Hepatic stellate cell (primary cell): ENCODE measurements at regions not wholly inside any gene's neighbourhood (a gene's known extent, or its start where the extent isn't known, plus 50 kb on each side); places are given as distances from the start of the nearest gene placed in this dataset.
"Not testable (repeated sequence)": the region's sequence is repeated elsewhere in the genome, so short reads cannot be mapped to it uniquely, and the experiment has no call there.

Source experiments
- DNase-seq: peaks from one replicate; pipeline ENCODE4 v3.0.0; 2011; ENCODE audit warnings: low spot score

DNA sequence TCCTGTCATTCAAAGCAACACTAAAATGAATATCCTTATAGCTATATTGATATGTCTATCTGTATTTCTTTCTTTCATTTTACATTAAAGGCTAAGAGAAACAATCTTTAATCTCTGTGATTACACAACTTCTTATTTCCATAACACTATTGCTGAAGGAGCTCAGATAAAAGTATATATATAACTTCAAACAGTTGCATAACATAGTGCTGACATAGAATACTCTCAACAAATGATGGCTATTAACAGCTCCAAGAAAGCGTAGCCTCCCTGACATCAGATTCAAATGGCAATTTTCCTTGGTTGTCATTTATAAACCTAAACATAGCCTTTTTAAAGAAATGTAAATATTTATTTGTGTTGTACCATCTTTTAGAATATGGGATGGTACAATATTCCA lies 116.6 kb upstream of the PTPRG start:
- DNase-seq, result no peak

DNA sequence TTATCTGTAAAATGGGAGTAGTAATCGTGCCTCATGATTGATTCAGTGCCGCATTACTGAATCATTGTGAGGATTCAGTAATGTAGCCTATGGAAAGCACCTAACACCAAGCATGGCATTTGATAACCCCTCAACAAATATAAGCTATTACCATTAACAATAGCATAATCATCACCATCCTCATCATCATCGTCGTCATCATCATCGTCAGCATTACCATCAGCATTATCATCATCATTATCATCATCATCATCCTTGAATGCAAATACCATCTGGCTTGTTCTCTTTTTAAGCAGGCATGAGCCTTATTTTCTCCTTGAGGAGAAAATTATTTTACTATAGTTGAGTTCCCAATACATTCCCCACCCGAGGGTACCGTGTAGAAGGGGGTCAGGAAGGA lies 115.4 kb upstream of the PTPRG start:
- DNase-seq, result no peak

DNA sequence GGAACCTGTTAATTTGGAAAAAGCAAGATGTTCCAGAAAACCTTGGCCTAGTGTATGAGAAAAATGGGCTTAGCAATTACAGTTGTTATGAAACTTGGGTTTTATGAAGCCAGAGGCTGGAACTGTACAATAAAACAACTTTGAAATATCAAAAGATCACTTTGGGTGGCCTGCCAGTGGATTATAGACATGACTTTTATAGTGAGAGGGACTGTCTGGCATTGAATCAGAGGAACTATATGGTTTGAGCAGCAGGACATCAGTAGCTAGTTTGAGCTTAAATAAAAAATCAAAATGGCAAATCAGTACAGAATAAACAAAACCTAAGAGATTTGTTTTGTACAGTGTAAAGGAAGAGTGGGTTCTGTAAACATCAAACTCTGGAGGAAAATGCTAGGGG lies 115.0 kb upstream of the PTPRG start:
- no peak for DNase-seq

DNA sequence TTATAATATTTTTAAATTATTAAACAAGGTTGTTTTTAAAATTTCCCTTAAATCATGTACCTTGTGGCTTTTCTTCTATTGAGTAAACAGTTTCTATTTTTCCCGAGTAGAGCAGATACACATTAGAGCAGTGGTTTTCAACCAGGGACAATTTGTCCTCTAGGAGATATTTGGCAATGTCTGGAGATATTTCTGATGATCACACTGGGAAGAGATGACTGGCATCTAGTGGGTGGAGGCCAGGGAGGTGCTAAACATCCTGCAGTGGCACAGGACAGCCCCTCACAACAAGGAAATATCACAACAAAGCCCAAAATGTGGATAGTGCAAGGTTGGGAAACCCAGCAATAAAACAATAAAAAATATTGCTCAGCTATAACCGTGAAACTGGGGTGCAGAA lies 113.0 kb upstream of the PTPRG start:
- DNase-seq, result no peak

DNA sequence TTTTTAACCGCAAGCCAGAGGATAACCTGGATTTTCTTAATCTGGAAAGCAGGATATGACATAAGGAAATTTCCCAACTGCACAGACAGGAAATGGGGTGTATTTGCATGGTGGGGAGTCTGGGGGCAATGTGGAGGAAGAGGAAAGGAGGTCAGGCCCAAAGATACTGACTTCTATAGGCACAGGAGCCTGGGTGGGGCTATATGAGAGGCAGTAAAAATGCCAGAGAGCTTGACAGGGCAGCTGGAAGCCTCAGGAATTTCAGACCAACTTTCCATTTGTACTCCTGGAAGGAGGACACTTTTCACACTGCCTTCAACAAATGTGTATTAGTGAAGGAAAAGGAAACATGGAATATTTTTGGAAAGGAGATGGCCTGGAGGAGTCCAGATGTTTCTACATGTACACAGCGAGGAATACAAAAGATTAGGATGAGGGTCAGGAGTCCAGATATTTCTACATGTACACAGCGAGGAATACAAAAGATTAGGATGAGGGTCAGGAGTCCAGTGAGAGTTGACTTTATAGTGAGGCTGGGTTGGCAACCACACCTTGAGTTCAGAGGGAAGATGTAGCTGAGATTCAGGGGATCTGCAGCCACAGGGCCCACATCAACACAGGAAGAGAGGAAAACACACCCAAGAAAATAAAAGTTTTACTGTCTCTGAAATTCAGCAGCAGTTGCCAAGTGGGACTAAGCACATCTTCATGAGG lies 111.9 kb upstream of the PTPRG start:
- no peak for DNase-seq

DNA sequence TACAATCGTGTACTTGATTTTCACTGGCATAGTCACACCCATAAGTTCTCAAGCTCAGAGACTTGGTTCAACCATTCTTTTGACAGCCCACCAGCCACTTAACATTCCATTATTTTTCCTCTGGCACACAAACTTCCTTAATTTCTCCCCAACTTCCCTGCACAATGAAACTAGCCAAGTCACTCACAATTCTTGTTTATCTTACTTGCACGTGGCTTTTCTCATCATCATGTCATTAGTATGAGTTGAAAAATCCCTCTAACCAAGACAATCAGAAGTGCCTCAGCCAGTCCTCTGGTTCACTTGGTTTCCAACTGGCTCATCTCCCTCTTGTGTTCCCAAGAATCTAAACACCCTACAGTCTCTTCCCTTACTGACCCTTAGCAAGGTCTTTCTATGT lies 110.5 kb upstream of the PTPRG start:
- DNase-seq, result no peak

DNA sequence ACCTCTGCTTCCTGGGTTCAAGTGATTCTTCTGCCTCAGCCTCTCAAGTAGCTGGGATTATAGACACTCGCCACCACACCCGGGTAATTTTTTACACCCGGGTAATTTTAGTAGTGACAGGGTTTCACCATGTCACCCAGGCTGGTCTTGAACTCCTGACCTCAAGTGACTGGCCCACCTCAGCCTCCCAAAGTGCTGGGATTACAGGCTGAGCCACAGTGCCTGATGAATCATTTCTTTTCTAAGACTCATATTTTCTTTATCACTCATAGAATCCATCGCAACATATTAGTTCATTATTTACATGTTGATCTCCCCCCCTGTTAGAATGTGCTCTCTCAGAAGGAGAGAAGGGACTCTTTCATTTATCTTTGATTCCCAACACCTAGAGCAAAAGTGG lies 109.5 kb upstream of the PTPRG start:
- DNase-seq, result no peak

DNA sequence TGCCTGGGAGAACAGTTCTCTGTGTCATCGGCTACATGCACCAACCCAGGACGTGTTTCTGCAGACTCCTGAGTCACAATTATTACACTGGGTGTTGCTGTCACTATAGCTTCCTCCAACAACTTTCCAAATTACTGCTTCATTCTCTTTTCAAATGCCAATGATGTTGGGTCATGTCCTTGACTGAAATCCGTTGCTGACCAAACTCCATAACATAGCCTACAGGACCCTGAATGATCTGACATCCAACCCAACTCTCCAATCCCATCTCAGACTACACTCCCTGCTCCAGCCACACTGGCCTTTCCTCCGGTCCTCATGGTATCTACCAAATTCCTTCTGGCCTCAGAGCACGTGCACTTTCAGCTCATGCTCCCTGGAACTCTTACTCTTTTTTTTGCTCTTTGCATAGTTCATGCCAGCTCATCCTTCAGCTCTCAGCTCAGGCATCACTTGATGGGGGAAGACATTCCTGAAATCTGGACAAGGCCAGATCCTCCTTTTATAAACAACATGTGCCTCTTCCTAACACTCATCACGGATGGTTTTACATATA lies 108.8 kb upstream of the PTPRG start:
- DNase-seq, result no peak

DNA sequence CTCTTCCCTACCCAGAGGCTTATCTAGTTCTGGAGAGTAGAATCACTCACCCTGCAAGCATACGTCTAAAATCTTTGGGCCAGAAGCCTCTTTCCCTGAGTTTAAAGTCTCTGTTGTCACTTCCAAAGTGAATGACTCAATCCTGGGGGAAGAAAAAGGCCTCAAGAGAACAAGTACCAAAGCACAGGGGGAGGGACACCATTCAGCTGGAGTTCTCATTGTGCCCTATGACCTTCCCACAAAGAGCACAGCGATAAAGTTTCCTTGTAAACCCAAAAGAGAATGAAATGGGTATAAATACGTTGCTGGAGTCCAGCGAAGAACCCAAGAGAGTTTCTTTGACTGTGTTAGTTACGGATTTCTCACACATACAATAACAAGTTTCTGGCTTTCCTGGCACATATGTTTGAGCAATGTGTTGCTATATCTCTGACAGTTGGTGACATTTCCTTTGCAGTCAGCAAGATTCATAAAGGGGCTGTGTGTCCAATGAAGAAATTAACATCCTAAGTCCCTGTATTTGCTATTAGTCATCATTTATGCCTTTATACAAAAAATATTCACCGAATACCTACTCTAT lies 107.3 kb upstream of the PTPRG start:
- no peak for DNase-seq

DNA sequence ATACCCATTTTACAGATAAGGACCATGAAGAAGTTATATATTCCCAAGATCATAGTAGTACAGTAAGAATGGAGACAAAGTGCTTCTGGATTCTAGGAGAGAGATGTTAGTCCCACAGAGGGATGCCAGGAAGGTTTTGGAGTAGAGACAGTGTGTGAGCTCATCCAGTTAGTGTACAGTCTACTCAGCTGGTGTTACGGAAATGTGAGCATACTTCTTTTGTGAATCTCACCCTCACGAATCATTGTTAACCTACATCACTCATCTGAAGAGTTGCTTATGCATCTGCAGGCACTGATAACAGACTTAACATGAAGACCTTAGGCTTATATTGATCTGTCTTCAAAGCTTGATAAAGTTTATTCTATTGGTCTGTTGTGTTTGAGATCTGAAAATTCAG lies 106.6 kb upstream of the PTPRG start:
- no peak for DNase-seq

DNA sequence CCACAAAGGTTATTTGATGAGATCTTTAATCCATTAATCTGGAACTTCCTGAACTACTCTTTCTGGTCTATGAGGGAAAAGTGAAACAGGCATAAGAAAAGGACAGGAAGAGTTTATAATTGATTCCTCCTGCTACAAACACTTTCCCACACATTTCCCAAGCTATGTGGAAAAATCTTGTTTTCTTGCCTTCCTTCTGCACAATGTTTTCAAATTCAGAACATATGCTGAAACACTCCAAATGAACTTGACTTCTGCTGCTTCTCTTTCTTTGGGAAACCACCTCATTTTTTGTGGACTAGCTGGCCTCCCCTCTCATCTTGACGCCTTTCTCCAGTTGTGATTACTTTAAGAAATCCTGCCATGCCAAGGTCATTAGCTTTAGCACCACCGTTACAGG lies 100.7 kb upstream of the PTPRG start:
- DNase-seq, result no peak

DNA sequence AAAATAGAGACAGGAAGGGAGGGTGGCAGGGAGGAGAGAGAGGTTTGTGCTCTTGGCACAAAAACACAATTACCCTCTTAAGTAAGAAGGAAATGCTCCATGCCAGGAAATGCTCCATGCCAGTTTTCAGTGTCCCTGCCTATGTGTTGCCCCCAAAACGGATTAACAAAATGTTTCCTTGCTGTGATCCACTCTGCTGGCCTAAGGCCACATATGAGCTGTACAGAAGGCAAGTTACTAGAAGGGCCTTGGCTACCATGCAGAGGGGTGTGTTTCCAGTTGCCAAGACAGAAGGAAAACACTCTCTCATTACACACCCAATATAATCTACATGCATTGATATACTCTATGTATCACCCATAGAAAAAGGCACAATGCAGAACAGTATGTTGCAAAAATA lies 98.2 kb upstream of the PTPRG start:
- DNase-seq, result no peak

DNA sequence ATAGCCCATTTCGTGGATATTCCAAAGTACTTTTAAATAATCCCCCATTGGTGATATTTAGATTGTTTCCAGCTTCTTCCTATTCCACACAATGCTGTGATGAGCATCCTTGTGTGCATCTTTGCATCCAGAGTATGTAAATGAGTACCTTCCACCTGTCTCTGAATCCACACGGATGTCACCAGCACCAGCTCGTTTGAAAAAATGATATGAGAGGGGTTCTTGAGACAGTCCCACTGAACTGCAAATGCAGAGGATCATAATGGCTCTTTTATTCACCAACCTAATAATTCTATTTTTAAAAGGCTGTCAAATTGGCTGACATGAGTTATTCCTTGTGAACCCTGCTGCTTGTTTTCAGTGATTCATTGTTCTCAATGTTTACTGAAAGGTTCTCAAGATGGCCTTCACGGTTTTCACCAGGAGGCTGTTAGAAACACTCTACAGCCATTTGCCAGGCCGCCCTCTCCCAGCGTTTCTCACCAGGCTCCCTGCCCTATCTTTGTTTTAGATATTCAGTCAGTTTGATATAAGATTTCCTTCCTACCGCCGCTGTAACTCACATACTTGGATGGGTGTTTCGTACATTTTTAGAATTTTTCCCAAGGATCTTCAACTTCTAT lies 96.7 kb upstream of the PTPRG start:
- no peak for DNase-seq

DNA sequence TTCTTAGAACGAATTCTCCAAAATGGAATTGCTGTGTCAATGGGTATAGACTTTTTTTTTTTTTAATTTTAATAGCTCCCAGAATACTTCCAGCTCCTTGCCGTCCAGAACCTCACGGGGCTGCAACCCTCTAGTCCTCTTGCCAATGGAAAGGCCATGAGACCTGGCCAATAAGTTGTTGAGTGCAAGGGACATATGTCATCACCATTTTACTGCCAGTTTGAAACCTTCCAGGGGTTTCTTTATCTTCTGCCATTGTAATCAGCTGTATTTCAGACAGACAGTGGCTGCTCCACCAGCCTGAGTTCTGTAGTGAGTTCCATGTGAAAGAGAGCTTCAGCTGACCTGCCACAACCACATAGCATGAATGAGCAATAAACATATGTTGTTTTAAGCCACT lies 95.0 kb upstream of the PTPRG start:
- DNase-seq, result no peak

DNA sequence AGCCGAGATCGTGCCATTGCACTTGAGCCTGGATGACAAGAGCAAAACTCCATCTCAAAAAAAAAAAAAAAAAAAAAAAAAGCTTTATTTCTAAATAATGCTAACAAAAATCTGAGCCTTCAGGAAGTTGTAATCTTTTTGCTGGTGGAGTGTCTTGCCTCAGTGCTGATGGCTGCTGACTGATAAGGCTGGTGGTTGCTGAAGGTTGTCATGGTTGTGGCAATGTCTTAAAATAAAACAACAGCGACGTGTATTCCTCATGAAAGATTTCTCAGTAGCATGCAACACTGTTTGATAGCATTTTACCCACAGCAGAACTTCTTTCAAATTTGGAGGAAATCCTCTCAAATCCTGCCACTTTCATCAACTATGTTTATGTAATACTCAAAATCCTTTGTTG lies 77.4 kb upstream of the PTPRG start:
- DNase-seq, result no peak

DNA sequence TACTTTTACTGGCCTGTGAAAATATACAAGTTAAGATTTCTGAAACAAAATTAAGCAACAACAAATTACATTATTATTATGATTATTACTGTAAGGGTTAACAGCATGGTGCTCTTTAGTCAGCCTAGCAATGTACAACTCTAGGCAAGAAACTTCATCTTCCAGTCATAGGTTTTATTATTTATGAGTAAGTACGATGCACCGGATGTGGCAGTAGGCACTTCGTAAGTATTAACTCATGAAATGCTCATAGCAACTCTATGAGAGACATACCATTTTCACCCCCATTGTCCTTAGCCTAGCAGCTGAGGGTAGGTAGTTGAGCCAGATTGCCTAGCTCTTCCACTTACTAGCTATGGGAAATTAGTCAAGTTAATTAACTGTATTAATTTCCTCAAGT lies 68.0 kb upstream of the PTPRG start:
- no peak for DNase-seq

DNA sequence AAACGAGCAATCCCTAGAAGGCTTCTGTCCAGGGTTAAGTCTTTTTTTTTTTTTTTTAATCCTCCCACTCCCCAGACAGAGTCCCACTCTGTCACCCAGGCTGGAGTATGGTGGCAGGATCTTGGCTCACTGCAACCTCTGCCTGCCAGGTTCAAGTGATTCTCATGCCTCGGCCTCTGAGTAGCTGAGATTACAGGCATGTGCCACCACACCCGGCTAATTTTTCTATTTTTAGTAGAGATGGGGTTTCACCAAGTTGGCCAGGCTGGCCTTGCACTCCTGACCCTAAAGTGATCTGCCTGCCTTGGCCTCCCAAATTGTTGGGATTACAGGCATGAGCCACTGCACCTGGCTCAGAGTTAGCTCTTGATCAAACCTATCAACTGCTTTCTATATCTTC lies 67.1 kb upstream of the PTPRG start:
- DNase-seq, result not testable (repeated sequence)

DNA sequence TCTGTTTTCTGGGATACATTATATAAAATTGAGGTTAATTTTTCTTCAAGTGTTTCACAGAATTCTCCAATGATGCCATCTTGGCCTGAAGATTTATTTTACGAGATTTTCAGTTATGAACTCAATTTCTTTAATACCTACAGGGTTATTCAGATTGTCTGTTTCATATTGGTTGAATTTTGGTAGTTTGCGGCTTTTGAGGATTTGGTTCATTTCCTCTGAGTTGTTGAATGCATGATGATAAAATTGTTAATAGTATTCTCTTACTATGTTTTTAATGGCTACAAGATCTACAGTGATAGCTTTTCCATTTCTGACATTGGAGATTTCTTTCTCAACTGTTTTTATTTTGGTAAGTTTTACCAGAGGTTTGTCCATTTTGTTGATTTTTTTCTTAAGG lies 63.9 kb upstream of the PTPRG start:
- no peak for DNase-seq

DNA sequence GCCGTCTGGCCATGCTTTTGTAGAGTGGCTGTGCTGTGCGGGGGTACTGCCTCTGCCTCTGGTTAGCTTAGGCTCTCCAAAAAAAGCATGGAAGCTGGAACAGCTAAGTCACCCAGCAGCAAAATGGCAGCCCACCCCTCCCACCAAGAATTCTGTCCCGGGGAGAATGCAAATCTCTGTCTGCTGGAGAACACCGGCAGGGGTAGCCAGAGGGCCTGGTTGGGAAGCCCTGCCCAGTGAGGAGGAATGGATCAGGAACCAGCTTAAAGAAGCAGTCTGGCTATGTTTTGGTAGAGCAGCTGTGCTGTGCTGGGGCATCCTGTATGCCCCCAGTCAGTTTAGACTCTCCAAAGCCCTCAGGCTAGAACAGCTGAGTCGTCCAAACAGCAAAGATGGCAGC lies 56.2 kb upstream of the PTPRG start:
- no peak for DNase-seq

DNA sequence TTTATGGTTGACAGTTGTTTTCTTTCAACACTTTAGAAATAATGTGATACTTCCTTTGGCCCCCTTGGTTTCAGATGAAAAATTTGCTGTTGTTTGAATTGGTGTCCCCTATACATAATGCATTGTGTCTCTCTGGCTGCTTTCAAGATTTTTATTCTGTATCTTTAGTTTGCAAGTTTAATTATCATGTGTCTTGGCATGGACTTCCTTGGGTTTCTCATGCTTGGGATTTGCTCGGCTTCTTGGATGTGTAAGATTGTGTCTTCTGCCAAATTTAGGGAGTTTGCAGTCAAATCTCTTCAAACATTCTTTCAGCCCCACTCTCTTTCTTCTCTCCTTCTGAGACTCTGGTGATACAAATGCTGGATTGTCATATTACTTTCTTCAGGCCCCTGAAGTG lies 53.4 kb upstream of the PTPRG start:
- no peak for DNase-seq
